ENCODE measurements at regions not wholly inside any gene's neighbourhood (a gene's known extent, or its start where the extent isn't known, plus 50 kb on each side); places are given as distances from the start of the nearest gene placed in this dataset.

GRCh38 chr1:87812871-87813577 is 484.3 kb downstream of the LMO4 start:
- DNase-seq (ENCODE audit: low read depth, low spot score) = no peak

DNA sequence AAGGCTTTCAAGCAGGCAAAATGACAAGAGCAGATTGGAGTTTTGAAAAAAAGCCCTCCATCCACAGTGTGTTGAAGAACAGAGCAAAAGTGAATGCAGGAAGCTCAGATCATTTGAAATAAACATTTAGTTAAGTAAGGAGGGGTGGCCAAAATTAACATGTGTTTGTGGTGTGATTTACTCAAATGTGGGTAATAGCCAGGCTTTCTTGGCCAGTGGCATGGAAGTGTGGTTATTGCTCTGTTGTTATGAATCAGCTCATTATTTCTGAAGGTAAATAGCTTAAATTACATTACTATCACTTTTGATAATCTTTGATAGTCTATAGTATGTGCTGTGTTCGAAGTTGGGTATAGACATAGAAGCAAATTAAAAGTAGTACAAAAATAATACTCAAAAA is 485.9 kb downstream of the LMO4 start:
- no peak for DNase-seq (ENCODE audit: low read depth, low spot score)

DNA sequence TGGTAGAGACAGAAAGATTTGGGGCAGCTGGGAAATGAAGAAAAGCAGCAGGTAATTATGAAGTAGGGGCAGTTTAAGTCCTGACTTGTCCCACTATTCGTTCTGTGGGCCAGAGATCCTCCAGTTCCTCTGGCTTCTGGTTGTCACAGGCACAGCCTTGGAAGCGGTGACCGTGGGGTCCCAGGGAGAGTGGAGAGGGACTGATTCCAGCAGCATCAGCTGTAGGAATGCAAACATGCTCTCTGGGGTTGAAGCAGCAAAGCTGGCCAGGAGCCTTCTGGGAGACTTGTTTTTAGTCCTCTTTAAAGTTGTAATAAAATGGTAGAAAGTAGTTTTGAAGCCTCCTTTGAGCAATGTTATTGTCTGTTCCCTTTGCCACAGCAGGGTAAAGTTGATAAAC is 488.0 kb downstream of the LMO4 start:
- DNase-seq (ENCODE audit: low read depth, low spot score) = no peak

DNA sequence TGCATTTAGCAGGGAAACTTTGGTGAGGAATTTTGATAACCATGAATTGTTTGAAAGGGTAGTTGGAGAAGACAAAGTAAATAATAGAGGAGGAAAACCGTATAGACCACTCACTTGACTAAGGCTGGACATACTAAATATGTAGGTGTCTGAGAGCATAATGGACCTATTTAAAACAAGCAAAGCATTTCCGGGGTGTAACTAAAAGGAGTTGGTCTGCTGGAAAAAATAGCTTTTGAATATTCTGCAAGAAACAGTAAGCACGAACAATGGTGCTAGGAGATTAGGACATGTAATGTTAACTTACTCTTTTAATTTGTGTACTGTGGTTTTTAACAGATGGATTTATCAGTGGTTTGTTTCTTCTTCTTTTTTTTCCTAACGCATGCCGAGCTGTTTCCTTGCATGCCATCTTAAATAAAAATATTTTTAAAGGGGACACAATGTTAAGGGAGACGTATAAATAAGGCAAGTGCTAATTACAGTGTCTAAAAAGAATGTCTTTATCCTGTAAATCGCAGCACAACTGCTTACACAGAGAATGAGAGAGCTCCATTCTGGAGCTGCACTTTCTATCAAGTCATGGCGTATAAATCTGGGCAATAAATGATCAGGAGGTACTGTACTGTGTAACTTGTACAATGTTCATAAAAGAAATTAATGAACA is 492.1 kb downstream of the LMO4 start:
- DNase-seq (ENCODE audit: low read depth, low spot score) = no peak

GRCh38 chr1:87821335-87821697 is 492.6 kb downstream of the LMO4 start:
- DNase-seq (ENCODE audit: low read depth, low spot score) = no peak

GRCh38 chr1:87826681-87827251 is 498.1 kb downstream of the LMO4 start:
- DNase-seq (ENCODE audit: low read depth, low spot score) = no peak

DNA sequence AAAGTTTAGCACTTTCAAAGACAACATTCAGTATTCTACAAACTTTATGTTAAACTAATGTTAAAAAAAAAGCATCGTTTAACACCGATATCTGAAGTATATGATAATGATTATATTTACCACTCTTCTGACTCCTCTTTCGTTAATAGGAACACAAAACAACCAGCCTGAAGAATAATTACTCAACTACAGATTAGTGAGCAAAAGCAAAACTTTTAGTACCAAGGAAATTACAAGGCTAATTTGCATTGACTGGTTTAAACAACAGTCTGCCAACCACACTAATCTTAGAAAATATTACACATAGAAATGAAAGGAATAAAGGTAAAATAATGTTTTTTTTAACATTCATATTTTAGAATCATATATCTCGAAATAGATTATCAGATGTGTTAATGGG is 500.7 kb downstream of the LMO4 start:
- DNase-seq (ENCODE audit: low read depth, low spot score) = no peak

DNA sequence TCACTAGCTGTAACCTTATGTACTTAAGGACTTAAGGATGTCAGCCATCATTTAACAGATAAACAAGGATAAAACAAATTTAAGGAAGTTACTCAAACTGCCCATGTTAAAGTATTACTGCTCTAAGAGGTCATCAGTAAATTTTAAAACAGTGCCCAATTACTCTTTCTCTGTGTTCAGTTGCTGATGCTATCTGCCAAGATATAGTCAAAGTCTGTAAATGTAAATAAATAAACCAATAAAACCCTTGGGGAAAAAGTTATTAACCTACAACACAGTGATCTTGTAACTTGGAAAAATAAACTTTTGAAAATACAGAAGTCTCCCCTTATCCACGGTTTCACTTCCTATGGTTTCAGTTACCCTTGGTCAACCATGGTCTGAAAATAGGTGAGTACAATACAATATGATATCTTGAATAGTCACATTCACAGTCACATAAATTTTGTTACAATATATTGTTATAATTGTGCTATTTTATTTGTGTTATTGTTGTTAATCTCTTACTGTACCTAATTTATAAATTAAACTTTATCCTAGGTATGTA is 501.8 kb downstream of the LMO4 start:
- DNase-seq (ENCODE audit: low read depth, low spot score) = no peak

DNA sequence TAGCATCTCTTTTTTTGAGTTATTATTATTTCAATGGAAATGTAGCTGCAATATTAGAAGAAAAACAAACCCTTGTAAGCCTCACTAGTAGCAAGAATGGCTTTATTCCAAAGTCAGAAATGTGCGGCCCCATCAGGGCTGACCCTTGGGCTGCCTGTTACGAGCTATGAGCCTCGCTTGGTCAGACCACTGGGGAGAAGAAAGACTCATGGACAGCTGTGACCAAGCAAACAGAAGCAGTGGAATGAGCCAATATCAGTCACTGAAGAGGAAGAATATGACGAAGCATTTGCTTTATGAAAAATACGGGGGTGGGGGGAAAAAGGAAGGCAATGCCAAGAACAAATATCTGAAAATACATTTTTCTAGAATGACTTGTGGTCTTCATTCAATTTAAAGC is 504.5 kb downstream of the LMO4 start:
- DNase-seq (ENCODE audit: low read depth, low spot score) = no peak

DNA sequence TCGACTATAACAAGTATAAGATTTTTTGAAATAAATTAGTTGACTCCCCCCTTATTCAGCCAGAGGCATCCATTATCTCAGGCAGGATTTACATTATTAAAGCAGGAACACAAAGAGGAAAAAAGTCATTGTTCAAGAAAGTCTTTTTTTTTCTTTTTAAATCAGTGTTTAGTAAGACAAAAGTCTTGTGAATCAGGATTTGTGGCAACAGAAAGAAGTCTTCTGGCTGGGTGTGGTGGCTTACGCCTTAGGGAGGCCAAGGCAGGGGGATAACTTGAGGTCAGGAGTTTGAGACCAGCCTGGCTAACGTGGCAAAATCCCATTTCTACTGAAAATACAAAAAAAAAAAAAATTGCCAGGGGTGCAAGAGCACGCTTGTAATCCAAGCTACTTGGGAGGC is 505.5 kb downstream of the LMO4 start:
- DNase-seq (ENCODE audit: low read depth, low spot score) = no peak

GRCh38 chr1:87834941-87835340 is 506.3 kb downstream of the LMO4 start:
- no peak for DNase-seq (ENCODE audit: low read depth, low spot score)

GRCh38 chr1:87840767-87841166 is 512.1 kb downstream of the LMO4 start:
- DNase-seq (ENCODE audit: low read depth, low spot score) = no peak

- no peak for DNase-seq (ENCODE audit: low read depth, low spot score)
These were observed 512.7 kb downstream of the LMO4 start for GRCh38 chr1:87841332-87841731.

- no peak for DNase-seq (ENCODE audit: low read depth, low spot score)
These were observed 513.5 kb downstream of the LMO4 start for GRCh38 chr1:87842156-87842555.

- no peak for DNase-seq (ENCODE audit: low read depth, low spot score)
These were observed 515.6 kb downstream of the LMO4 start for GRCh38 chr1:87844251-87844650.

DNA sequence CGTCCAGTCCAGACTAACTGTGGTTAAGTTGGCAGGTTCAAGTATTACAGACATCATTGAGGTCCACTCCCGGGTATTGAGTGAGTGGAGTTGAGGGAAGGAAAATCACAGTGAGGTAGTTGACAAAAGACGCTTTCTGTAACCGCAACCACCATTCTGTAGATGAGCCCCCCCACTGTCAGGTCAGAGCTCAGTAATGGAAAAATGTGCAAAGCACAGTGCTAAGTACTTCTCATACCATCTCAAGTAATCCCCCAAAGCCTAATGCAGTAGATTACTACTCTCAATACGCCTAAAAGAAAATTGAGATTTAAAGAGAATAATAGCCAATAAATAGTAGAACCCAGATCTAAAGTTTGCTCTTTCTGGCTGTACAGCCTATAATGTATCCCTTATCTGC is 522.8 kb downstream of the LMO4 start:
- no peak for DNase-seq (ENCODE audit: low read depth, low spot score)

DNA sequence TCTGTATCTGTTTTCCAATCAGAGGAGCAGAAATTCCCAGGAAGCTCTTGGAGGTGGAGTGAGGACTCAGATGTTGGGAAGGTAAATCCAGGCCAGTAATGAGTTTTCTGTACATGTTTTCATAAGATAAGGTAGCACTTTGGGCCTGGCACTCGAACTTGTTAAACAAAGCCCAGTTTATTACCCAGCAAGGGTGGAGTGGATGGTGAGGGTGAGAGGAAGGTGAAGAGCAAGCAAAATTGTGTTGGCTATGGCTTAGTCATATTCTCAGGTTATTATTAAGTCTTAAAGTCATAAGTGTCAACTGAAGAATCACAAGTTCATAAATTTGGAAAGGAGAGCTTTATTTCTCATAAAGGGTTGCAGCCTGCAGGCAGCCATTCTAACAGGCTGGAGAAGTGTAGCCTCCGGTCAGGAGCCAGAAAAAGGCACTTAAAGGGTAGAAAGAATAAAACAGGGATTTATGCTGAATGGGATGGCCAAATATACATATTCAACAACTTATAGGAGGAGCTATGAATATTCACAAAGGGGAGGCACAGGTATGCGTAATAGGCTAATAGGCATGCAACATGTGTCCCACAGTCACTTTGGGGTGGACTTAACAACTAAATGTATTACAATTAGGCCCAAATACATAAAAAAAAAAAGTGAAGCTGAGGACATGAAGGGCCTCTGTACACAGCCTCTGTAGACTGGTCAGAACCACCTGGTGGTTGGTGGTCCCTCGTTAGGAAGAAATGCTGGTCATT is 523.9 kb downstream of the LMO4 start:
- DNase-seq (ENCODE audit: low read depth, low spot score) = no peak

GRCh38 chr1:87853576-87854351 is 525.1 kb downstream of the LMO4 start:
- no peak for DNase-seq (ENCODE audit: low read depth, low spot score)

- no peak for DNase-seq (ENCODE audit: low read depth, low spot score)
These were observed 534.6 kb downstream of the LMO4 start for GRCh38 chr1:87863317-87863716.

DNA sequence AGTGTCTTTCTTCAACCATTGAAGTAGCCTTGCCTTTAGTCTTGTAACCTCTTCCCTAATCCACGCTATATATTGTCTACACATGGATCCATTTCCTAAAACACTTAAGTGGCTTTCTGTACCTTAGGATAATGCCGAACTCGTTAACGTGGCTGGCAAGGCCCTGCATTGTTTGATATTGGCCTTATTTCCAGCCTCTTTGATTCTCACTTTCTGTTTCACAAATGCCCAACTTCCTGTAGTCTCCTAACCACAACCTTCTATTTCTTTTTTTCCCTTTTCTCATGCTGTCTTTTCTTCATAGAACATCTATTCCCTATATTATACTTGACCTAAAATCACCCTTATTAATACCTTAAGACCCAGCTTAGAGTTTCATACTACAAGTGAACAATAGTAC is 536.0 kb downstream of the LMO4 start:
- DNase-seq (ENCODE audit: low read depth, low spot score) = no peak

GRCh38 chr1:87866416-87866815 is 537.7 kb downstream of the LMO4 start:
- no peak for DNase-seq (ENCODE audit: low read depth, low spot score)

DNA sequence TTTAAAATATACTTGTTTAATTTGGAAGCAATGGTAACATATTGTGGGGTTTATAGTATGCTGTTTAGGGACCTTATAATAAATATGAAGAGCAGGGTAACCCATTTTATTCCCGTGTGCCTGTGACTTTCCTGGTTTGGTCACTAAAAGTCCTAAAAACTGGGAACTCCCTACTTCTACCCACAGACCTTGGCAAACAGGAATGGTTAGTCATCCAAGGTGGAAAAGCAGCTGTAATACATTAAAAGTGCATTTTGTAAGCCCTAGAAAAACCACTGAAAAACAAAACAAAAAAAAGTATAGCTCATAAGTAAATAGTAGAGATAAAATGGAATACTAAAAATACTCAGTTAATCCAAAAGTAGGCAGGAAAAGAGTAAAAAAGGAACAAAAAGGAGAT is 538.9 kb downstream of the LMO4 start:
- DNase-seq (ENCODE audit: low read depth, low spot score) = no peak
